NB4 (cell line): ENCODE measurements at regions not wholly inside any gene's neighbourhood (a gene's known extent, or its start where the extent isn't known, plus 50 kb on each side); places are given as distances from the start of the nearest gene placed in this dataset.

Experiments used
- CTCF ChIP-seq: IDR thresholded peaks from one replicate; pipeline ENCODE4 v1.5.1; 2012; ENCODE audit warnings: low read depth, low read length
- POLR2A ChIP-seq: IDR thresholded peaks from 2 replicates; pipeline ENCODE4 v1.6.1; 2011; ENCODE audit warnings: mild to moderate bottlenecking; ENCODE audit not compliant: insufficient read length; ENCODE audit errors: extremely low read depth

DNA sequence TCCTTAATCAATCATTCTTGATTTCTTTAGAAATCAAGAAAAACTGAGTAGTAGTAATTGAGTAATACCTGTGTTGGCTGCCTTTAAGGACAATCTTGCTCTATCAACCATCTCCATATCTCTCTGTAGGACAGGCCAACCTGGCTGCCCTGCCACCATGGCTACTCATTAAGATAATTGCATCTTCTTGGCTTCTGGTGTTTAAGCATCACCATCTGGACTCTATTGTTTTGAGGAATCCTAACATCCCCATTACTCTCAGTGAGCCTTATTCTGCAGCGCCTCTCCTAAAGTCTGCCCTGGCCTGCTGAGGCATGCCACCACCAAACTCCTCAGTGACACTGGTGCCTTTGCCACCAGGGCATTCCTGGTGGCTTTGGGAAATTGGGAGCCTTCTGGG is 442.6 kb upstream of the ZNF507 start:
- TF ChIP-seq CTCF (no peak), POLR2A (no peak)
